Stimulated activated naive CD8-positive, alpha-beta T cell treated with anti-CD3 and anti-CD28 coated beads, Interleukin-15, Interleukin-2, amounts not matched to agents 100 ng/mL and 50 ng/mL, for 24 hours (primary cell): ENCODE measurements at regions not wholly inside any gene's neighbourhood (a gene's known extent, or its start where the extent isn't known, plus 50 kb on each side); places are given as distances from the start of the nearest gene placed in this dataset.

Source experiments
- H3K27ac Mint-ChIP-seq: one replicate; pipeline ENCODE4 v1.8.0; 2021; ENCODE audit warnings: mild to moderate bottlenecking, mixed read lengths
- H3K27me3 Mint-ChIP-seq: one replicate; pipeline ENCODE4 v1.8.0; 2021; ENCODE audit warnings: mixed read lengths
- H3K36me3 Mint-ChIP-seq: one replicate; pipeline ENCODE4 v1.8.0; 2021; ENCODE audit warnings: low read depth, mixed read lengths
- H3K4me1 Mint-ChIP-seq: one replicate; pipeline ENCODE4 v1.8.0; 2021; ENCODE audit warnings: low read depth, mixed read lengths
- H3K4me3 Mint-ChIP-seq: one replicate; pipeline ENCODE4 v1.8.0; 2021; ENCODE audit warnings: mild to moderate bottlenecking, mixed read lengths
- H3K9me3 Mint-ChIP-seq: one replicate; pipeline ENCODE4 v1.8.0; 2021; ENCODE audit warnings: mixed read lengths

GRCh38 chr16:85996843-85997242 is 97.9 kb downstream of the IRF8 start:
- Mint-ChIP-seq H3K27ac (peak overlapping the region; percentile 69), H3K9me3 (no peaks in the 10 kb centered on the region), H3K4me1 (peaks cover 70% of the 10 kb centered on the region), H3K4me3 (no peak overlapping the region), H3K27me3 (no peaks in the 10 kb centered on the region), H3K36me3 (no peaks in the 10 kb centered on the region)

DNA sequence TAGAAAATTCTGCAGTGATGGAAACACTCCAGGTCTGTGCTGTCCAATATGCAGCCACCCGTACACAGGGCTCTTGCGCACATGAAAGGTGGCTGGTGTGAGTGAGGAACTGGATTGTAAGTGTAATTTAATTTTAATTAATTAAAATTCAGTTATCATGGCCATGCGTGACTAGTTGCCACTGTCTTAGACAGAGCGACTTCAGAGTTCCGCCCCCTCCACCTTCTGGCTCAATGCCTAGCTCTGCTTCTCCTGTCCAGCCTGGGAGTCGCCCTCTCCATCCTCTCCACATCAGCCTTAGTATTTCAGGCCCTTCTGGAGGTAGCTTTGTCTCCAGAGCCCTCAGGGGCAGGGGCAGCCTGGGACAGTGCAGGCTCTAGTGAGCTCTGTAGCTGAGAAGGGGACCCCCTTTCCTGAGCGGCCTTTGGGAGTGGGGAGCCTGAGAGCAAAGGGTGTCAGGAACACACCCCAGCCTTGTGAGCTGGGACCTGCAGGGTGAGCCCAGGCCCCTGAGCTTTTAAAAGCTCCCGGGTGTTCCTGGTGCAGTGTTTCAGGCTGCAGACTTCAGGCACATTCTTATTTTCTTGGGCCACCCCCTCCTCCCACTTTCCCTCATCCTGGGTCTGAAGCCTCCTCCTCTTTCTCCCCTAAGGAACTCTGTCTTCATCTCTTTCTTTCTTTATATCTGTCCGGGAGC is 99.4 kb downstream of the IRF8 start:
- no peaks in the 10 kb centered on the region for H3K27me3 Mint-ChIP-seq
- H3K27ac Mint-ChIP-seq, result peak overlapping the region; percentile 85
- peak overlapping the region; percentile 38 for H3K4me3 Mint-ChIP-seq
- no peaks in the 10 kb centered on the region for H3K36me3 Mint-ChIP-seq
- no peaks in the 10 kb centered on the region for H3K9me3 Mint-ChIP-seq
- peaks cover 57% of the 10 kb centered on the region for H3K4me1 Mint-ChIP-seq

GRCh38 chr16:85998868-85999729 is 100.1 kb downstream of the IRF8 start:
- Mint-ChIP-seq H3K9me3 (no peaks in the 10 kb centered on the region), H3K27me3 (no peaks in the 10 kb centered on the region), H3K27ac (peak overlapping the region; percentile 85), H3K4me1 (peaks cover 57% of the 10 kb centered on the region), H3K4me3 (peak overlapping the region; percentile 38), H3K36me3 (no peaks in the 10 kb centered on the region)

DNA sequence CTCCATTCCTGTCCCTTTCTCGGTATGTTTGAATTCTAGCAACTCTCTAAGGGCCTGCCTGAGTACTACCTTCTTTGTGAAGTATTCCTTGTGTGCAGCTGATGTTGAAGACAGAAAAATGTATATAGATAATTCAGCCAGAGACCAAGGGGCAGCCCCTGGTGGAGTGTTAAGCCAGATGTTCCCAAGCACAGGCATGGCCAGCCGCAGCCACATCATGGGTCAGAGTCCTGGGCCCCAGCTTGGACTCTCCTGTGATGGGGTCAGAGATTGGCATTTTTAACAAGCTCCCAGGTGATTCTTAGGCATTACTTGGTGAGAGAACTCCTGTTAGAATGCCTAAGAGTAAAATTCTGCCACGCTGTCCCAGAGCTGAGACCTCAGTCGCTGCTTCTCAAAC is 100.8 kb downstream of the IRF8 start:
- Mint-ChIP-seq H3K9me3 (no peaks in the 10 kb centered on the region), H3K36me3 (no peaks in the 10 kb centered on the region), H3K4me3 (no peak overlapping the region), H3K27me3 (no peaks in the 10 kb centered on the region), H3K4me1 (peaks cover 54% of the 10 kb centered on the region), H3K27ac (peak overlapping the region; percentile 16)

DNA sequence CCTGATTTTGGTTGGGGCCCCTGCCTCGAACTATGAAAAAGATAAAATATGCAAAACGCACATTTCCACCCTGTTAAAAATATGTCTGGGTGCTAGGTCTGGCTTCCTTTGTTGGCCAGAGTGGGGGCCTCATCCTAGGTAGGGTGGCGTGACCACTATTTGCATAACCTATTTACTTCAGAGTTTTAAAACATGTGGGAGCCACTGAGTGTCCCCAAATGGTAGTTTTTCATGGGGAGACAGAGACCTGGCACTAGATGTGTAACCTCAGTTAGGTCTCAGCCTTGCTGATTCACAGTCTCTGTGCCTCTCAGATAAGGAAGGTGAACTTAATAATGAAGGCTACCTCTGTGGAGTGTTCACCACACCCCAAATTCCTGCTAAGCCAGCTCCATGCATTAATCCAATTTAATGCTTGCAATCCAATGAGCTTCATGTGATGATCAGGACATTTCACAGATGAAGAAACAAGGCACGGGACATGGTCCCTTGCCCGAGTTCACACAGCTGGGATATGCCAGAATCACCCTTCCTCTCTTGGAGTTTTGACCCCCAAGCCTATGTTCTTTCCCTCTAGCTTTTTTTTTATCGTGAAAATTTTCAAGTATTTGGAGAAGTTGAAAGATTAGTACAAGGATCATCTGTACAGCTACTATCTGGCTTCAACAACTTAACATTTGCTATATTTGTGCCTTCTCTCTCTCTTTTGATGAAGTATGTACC is 103.4 kb downstream of the IRF8 start:
- no peak overlapping the region for H3K27ac Mint-ChIP-seq
- no peaks in the 10 kb centered on the region for H3K27me3 Mint-ChIP-seq
- no peak overlapping the region for H3K4me3 Mint-ChIP-seq
- H3K36me3 Mint-ChIP-seq, result no peaks in the 10 kb centered on the region
- H3K4me1 Mint-ChIP-seq, result peaks cover 39% of the 10 kb centered on the region
- no peaks in the 10 kb centered on the region for H3K9me3 Mint-ChIP-seq

DNA sequence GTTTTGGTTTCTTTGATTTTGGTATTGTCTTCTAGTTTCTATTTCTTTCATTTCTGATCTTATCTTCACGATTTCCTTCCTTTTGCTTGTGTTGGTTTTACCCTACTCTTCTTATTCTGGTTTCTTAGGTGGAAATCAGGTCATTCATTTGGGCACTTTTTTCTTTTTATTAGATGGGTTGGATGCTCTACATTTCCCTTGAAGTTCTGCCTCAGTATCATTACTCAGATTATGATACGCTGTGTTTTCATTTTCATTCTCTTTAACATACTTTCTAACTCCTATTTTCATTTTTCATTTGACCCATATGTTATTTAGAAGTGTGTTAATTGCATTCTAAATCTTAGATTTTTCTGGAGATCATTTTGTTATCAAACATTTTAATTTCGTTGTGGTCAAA is 108.6 kb downstream of the IRF8 start:
- peak overlapping the region; percentile 50 for H3K27ac Mint-ChIP-seq
- H3K27me3 Mint-ChIP-seq, result peaks cover 7% of the 10 kb centered on the region
- no peaks in the 10 kb centered on the region for H3K9me3 Mint-ChIP-seq
- H3K4me3 Mint-ChIP-seq, result peak overlapping the region; percentile 11
- no peaks in the 10 kb centered on the region for H3K36me3 Mint-ChIP-seq
- peaks cover 35% of the 10 kb centered on the region for H3K4me1 Mint-ChIP-seq

- H3K27ac Mint-ChIP-seq, result no peak overlapping the region
- peaks cover 6% of the 10 kb centered on the region for H3K36me3 Mint-ChIP-seq
- no peak overlapping the region for H3K4me3 Mint-ChIP-seq
- peaks cover 44% of the 10 kb centered on the region for H3K4me1 Mint-ChIP-seq
- peaks cover 6% of the 10 kb centered on the region for H3K9me3 Mint-ChIP-seq
- peaks cover 7% of the 10 kb centered on the region for H3K27me3 Mint-ChIP-seq
Measured at GRCh38 chr16:86010680-86011141, 111.7 kb downstream of the IRF8 start.

DNA sequence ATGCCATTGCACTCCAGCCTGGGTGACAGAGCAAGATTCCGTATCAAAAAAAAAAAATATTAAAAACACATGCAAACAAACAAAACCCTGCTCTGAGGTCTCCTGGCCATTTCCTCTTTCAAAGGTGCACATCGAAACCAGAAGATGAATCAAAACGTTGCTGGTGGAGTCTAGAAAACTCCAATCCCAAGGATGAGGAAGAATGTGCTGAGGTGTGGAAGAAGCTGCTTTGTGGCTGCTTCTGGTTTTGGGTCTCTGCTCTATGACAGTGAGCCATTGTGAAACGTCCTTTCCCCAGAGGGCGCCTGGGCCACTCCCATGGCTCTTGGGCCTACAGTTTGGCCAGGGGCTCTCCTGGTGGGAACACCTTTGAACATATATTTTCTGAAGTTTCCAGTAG is 112.6 kb downstream of the IRF8 start:
- Mint-ChIP-seq H3K27ac (no peak overlapping the region), H3K36me3 (peaks cover 6% of the 10 kb centered on the region), H3K4me1 (peaks cover 49% of the 10 kb centered on the region), H3K27me3 (peaks cover 7% of the 10 kb centered on the region), H3K4me3 (no peak overlapping the region), H3K9me3 (peaks cover 6% of the 10 kb centered on the region)

- Mint-ChIP-seq H3K9me3 (peaks cover 6% of the 10 kb centered on the region), H3K27me3 (peaks cover 11% of the 10 kb centered on the region), H3K27ac (no peak overlapping the region), H3K4me1 (peaks cover 48% of the 10 kb centered on the region), H3K4me3 (no peak overlapping the region), H3K36me3 (peaks cover 6% of the 10 kb centered on the region)
Measured at GRCh38 chr16:86012221-86012620, 113.3 kb downstream of the IRF8 start.

DNA sequence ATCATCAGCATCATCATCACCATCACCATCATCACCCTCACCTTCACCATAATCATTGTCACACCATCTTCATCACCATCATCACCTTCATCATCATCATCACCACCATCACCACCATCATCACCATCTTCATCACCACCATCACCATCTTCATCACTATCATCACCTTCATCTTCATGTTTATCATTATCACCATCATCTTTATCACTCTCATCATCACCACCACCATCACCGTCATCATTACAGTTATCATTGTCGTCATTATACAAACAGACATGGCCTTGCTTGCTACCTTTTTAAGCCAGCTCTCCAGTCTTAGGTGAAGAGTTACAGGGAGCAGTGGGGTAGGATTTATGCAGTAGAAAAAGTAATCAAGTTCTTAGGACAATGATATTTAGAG is 114.9 kb downstream of the IRF8 start:
- H3K27ac Mint-ChIP-seq, result peak overlapping the region; percentile 3
- peaks cover 6% of the 10 kb centered on the region for H3K36me3 Mint-ChIP-seq
- H3K9me3 Mint-ChIP-seq, result peaks cover 6% of the 10 kb centered on the region
- no peak overlapping the region for H3K4me3 Mint-ChIP-seq
- H3K27me3 Mint-ChIP-seq, result peaks cover 21% of the 10 kb centered on the region
- peaks cover 37% of the 10 kb centered on the region for H3K4me1 Mint-ChIP-seq

GRCh38 chr16:86015606-86016005 is 116.6 kb downstream of the IRF8 start:
- Mint-ChIP-seq H3K4me3 (no peak overlapping the region), H3K9me3 (peaks cover 17% of the 10 kb centered on the region), H3K4me1 (peaks cover 32% of the 10 kb centered on the region), H3K36me3 (peaks cover 11% of the 10 kb centered on the region), H3K27me3 (peaks cover 34% of the 10 kb centered on the region), H3K27ac (no peak overlapping the region)

DNA sequence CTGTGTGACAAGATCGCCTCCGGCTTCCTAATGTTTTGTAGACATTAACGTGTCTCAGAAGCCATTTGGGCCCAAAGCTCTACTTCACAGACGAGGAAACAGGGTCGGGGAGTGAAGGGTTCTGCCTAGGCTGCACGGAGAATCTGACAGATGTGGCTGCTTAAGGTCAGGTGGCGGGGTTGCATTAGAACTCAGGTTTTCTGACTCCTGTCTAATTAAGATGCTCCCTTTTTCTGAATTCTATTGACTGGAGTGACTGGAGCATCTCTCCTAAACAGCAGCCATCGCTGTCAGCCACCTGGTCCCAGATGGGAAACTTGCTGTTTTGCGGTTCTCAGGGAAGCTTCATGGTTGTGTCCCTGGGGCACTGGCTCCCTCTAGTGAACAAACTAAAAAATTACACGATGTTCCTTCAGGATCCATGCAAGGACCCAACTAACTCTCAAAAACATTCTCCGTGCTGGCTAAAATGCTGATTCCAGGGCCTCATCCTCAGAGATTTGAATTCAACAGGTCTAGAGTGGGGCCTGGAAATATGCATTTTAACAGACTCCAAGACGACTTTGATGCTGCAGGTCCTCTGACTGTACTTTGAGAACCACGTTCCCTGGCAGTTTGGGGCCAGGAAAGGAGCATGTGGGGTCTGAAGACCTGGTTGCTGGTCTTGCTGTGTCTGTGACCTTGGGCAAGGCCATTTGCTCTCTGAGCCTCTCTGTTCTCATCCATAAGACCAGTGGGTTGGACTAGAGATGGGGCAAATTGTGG is 117.4 kb downstream of the IRF8 start:
- H3K27me3 Mint-ChIP-seq, result peaks cover 39% of the 10 kb centered on the region
- H3K4me1 Mint-ChIP-seq, result peaks cover 32% of the 10 kb centered on the region
- peaks cover 11% of the 10 kb centered on the region for H3K36me3 Mint-ChIP-seq
- peaks cover 17% of the 10 kb centered on the region for H3K9me3 Mint-ChIP-seq
- H3K27ac Mint-ChIP-seq, result peak overlapping the region; percentile 11
- H3K4me3 Mint-ChIP-seq, result no peak overlapping the region

GRCh38 chr16:86018071-86018470 is 119.1 kb downstream of the IRF8 start:
- Mint-ChIP-seq H3K27ac (no peak overlapping the region), H3K9me3 (peaks cover 17% of the 10 kb centered on the region), H3K27me3 (peaks cover 42% of the 10 kb centered on the region), H3K4me1 (peaks cover 32% of the 10 kb centered on the region), H3K4me3 (no peak overlapping the region), H3K36me3 (peaks cover 11% of the 10 kb centered on the region)

- Mint-ChIP-seq H3K27me3 (peaks cover 42% of the 10 kb centered on the region), H3K27ac (peak overlapping the region; percentile 22), H3K4me3 (no peak overlapping the region), H3K4me1 (peaks cover 32% of the 10 kb centered on the region), H3K36me3 (peaks cover 11% of the 10 kb centered on the region), H3K9me3 (peaks cover 17% of the 10 kb centered on the region)
Measured at GRCh38 chr16:86018487-86018886, 119.5 kb downstream of the IRF8 start.
